Stimulated activated CD4-positive, alpha-beta T cell treated with anti-CD3 and anti-CD28 coated beads, TNF-alpha, amount 100 ng/mL, for 24 hours (primary cell): ENCODE measurements at regions not wholly inside any gene's neighbourhood (a gene's known extent, or its start where the extent isn't known, plus 50 kb on each side); places are given as distances from the start of the nearest gene placed in this dataset.
"Not testable (repeated sequence)": the region's sequence is repeated elsewhere in the genome, so short reads cannot be mapped to it uniquely, and the experiment has no call there.

Experiments used
- DNase-seq, 3 experiments: peaks; one replicate each; pipeline ENCODE4 v3.0.0-alpha.2; 2020; ENCODE audit warnings: low read depth in 3 of 3

DNA sequence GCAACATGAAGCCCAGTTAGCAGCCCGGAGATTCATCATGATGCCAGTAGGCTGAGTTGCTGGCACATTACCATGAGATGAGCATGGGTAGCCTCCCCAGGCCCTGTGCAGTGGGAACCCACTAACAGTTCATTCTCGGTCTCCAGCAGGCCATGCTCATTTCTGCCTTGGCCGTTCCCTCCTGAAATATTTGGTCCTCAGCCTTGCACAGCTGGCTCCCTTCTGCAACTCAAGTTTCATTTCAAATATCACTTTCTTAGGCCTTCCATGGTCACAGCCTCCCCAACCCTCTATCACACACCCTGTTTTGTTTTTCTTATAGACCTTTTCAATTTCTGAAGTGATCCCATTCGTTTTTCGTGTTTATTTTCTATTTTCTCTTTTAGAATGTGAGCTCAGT lies 125.4 kb upstream of the VLDLR start:
- no peak for DNase-seq

DNA sequence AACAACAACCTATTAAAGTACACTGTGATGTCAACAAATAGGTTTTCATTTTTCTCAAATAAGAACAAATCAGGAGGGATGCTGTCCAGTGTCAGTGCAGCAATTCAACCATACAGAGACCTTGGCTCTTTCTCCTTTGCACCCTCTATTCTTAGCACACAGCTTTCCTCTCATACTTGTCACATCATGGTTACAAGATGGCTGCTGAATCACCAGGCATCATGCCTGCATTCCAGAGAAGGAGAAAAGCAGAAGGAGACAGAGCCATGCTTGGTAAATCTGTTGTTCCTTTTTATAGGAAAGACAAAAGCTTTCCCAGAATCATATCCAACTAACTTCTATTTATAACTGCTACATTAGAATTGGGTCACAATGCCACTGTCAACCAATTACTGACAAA lies 124.7 kb upstream of the VLDLR start:
- no peak for DNase-seq

DNA sequence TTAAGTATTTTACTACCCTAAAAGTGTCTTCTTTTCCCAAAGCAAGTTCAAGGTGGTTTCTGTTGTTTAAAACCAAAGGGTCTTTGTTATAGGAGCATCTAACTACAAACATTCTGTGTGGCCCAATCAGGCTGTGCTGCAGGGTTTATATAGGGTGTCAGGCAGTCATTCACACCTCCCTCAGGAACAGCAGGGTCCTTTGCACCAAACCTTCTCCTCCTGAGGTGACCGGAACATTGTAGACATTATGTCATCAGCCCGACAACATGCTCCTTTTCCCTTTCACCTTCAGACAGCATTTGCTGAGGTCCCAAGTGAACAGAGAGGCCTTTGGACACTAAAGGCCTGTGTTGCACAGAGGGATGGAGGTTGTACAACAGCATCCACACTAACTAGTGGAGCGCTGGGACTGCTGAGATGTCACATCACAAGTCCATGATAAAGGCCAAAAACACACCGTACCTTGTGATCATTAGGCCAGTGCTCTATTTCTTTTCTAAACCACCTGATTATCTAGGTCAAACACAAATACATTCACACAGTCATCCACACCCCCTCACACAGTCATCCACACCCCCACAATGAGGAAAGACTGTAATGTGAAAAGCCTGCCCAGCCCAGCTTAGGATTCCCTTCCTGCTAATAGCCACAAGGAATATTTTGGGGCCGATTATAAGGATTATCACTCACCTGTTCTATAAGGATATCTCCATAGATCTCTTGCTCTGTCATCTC lies 123.8 kb upstream of the VLDLR start:
- DNase-seq, result no peak

DNA sequence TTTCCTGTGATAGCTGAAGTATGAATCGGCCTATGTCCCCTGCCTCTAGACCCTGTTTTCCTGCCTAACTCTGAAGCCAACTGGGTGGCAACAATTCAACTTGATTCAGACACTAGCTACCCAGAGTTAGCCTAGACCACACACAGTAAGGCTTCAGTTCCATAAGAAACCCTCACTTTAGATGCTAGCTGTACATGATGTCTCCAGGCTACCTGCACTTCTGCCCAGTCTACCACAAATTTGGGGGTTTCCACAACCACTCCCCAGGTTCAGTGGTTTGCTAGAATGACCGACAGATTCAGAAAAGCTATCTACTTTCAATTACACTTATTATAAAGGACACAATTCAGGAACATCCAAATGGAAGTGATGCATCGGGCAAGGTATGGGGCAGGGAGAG lies 119.4 kb upstream of the VLDLR start:
- DNase-seq, result no peak

DNA sequence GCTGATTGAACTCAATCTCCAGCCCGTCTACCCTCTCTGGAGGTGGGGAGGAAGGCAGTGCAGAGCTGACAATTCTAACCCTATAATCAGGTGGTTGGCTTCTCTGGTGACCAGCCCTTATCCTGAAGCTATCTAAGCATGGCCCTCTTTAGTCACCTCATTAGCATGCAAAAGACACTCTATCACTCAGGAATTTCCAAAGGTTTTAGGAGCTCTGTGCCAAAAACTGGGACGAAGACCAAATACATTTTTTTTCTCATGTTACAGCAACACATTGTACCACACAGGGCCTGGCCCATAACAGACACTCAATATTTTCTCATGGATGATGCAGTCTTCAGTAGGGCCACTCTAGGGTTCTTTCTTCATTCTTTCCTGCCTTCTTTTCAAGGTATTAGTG lies 118.8 kb upstream of the VLDLR start:
- no peak for DNase-seq

DNA sequence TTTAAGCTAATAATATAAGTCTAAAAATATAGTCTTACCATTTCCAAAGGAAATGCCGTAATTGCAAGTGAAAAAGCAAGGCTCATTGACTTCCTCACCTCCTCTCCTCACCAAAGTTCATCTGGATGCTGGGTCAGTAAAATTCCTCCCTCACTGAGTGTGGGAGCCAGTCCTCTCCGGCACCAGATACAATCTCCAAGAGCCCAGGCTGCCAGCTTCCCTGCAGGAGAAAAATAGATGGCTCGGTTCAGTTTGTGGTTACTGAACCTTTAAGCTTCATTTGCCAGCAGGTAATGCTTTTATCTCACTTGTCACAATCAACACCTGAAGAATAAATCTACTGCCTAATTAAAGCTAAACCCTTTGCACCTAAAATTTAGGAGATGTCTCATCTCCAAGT lies 115.3 kb upstream of the VLDLR start:
- no peak for DNase-seq

DNA sequence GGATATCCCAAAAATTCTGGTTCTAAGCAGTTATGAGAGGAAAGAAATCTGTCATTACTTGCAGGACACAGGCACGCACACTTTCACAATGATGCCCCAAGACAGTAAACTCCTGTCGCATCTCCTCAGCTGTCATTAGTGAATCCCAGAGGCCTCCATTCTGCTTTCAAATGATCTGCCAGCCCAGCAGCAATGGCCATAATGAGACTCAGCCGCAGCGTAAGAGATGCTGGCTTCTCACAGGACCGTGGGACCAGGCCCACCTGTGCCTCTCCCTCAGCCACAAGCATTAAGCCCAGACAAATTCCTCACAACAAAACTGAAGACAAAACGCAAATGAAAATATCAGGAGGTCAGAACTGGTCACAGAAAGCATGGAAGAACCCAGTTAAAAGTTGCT lies 98.0 kb upstream of the VLDLR start:
- no peak for DNase-seq

DNA sequence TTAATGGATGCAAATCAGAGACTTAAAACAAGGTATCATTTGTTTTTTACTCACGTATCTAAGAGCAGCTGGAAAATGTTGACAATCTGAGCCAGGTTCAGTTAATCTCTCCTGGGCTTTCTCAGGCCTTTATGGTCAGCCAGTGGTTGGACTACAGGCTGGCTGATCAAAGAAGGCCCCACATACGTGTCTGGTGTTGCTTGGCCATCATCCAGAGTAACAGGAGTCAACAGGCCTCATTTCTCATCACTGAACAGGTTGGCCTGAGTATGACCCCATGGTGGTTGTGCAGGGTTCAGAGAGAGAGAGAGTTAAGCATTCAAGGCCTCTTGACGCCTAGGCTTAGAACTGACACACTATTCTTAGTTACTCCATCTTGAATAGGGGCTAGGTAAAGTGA lies 97.0 kb upstream of the VLDLR start:
- no peak for DNase-seq

DNA sequence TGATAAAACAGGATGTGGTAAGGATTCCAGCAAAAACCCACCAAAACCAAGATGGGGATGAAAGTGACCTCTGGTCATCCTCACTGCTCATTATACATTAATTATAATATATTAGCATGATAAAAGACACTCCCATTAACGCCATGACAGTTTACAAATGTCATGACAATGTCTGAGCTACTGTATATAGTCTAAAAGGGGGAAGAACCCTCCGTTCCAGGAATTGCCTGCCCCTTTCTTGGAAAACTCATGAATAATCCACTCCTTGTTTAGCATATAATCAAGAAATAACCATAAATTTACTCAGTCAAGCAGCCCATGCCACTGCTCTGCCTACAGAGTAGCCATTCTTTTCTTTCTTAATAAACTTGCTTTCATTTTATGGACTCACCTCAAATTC lies 96.4 kb upstream of the VLDLR start:
- no peak for DNase-seq

DNA sequence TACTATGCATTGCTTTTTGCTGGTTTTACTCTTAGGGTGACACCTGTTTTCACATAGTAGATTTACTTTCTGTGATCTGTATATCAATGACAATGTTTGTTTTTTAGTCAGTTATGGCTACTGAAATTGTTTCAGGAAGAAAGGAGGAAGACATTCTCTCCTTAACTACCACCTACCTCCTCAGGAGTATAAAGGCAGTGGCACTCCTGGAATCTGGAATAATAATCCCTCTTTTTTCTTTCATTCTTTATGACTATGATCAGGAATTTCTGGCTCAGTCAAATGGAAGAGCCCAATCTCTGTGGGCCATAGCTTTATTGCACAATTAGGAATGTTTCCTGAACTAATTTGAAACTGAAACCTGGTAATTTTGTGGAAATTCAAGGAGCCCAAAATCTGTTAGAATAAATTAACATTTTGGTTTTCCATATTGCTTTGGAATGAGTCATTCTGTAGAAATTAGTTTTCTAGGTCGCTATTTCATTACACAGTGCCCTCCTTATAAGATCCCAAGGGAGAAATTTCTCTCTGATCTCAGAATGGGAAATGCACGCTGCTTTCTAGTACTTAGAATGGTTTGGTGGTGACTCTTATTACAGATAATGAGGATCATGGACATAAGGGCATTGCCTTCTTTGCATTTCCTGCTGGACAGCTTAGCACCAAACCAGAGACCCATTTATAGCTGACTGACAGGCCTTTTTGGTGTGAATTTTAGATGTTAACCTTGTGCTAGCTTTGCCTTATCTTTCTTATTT lies 95.3 kb upstream of the VLDLR start:
- no peak for DNase-seq

DNA sequence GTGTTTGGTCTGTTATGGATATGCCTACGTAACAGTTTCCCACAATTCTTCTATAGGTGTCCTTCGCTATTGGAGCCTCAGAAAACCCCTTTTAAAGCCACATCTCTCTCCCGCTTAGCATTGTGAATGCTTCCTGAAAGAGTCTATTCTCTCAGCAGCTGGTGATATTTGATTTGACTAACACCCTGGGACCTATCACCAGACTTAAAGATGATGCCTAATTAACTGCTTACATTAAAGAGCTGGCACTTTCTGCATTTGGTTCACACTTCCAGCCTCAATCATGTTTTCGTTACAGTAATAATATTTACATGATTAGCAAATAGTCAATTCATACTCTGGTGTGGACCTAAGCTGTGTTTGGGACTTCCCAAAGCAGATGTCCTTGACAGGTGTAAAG lies 90.1 kb upstream of the VLDLR start:
- no peak for DNase-seq

DNA sequence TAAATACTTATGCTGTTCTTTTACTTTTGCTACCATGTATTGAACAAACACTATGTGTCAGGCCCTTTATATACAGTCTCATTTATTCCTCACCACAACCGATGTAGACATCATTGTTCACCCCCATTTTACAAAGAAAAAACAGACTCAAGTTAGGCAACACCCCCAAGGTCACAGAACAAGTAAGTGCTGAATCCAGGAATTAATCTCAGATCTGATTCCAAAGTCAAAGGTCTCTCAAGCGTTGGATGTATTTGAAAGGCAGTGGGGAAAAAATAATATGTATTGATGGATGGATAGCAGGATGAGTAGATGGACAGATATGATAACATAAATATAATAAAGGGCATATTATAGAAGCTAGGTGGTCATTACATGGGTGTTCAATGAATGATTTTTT lies 85.1 kb upstream of the VLDLR start:
- DNase-seq, result no peak

DNA sequence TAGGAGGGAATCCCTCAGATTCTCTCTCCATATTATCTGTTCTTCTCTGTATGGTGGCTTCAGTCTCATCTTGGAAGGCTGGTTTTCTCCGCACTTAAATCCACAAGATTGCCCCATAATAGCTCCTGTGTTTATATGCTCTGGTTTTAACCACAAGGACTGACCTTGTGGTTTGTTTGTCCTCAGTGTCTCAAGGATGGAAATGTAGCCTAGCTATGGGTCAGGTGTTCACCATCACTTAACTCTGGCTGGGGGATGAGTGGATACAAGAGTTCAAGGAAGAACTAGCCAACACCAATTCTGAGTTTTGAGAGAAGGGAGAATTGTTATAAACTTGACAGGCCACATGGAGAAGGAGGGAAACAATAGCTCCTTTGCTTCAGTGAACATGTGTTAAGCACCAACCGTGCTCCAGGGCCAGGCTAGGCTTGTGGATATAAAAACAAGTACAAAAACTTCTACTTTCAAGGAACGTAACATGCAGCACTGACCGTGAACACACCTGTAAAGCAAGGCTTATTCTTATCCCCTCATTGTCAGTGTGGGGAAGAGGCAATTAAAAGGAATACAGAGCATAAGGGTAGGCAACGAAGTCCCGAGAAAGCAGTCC lies 75.6 kb upstream of the VLDLR start:
- DNase-seq, result no peak

DNA sequence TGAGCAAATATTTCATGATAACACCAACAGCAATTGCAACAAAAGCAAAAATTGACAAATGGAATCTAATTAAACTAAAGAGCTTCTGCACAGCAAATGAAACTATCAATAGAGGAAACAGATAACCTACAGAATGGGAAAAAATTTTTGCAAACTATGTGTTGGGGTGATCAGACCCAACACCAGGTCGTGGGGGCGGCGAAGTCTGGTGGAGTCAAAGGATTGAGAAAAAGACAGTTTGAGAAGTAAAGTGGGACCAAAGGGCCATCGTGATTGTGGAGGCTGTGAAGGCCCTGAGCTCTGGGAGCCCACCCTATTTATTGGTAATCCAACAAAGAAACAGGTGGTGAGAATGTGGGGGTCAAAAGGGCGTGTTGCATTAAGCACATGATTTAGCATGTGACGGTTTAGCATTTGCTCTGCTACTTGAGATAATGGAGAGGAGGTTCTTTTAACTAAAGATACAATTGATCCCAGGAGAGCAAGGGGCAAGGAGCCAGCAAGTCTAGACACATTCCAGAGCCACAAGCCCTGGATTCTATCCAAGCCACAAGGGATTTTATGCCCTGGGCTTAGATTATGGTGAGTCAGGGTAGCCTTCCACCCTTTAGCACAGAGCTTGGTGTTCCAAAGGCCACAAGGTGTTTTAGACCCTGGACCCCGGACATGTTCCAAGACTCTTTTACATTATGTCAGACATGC lies 65.5 kb upstream of the VLDLR start:
- not testable (repeated sequence) for DNase-seq

DNA sequence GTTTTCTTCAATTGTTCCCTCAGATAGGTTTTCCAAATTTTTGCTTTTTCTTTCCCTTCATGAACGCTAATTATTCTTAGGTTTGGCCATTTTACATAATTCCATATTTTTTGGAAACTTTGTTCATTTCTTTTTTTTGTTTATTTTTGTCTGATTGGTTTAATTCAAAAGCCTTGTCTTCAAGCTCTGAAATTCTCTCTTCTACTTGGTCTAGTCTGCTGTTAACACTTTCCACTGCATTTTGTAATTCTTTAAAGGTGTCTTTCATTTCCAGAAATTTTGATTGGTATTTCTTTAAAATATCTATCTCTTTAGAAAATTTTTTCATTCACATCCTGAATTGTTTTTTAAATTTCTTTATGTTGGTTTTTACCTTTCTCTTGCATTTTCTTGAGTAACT lies 63.9 kb upstream of the VLDLR start:
- DNase-seq, result no peak

DNA sequence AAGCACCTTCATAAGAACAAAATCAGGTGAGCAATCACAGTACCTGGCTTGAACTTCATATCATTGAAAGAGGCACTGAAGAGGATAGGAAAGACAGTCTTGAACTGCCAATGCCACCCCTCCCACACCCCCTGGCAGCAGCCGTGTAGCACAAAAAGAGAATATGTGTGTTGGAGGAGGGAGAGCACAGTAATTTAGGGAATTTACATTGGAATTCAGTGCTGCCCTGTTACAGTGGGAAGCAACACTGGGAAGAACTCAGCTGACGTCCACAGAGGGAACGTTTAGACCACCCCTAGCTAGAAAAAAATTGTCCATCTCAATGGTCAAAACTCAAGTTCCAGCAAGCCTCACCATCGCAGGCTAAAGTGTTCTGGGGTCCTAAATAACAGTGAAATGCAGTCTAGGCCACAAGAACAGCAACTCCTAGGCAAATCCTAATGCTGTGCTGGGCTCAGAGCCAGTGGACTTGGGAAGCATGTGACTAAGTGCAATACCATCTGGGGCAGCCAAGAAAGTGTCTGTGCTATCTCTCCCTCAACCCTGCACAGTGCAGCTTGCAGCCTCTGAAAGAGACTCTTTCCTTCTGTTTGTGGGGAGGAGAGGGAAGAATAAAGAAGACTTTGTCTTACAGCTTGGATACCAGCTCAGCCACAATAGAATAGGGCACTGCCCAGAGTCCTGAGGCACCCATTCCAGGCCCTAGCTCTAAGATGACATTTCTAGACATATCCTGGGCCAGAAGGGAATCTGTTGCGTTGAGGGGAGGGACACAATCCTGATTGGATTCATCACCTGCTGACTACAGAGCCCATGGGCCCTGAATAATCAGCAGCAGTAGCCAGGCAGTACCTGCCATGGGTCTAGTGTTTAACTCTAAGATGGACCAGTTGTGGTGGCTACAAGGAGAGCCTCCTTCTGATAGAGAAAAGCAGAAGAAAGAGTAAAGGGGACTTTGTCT lies 62.1 kb upstream of the VLDLR start:
- DNase-seq, result no peak

DNA sequence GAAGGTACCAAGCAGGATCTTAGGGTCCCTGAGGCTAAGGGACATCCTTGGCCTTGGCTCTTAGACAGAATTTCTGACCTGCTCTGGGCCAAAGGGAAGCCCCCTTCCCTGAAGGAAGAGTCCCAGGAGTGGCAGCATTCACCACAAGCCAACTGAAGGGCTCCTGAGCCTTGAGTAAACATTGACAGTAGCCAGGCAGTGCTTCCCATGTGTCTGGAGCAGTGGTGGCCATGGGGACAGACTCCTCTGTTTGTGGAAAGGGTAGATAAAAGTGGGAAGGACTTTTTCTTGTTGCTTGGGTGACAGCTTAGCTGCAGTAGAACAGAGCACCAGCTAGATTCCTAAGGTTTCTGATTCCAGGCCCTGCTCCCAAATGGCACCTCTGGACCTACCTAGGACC lies 61.4 kb upstream of the VLDLR start:
- no peak for DNase-seq

DNA sequence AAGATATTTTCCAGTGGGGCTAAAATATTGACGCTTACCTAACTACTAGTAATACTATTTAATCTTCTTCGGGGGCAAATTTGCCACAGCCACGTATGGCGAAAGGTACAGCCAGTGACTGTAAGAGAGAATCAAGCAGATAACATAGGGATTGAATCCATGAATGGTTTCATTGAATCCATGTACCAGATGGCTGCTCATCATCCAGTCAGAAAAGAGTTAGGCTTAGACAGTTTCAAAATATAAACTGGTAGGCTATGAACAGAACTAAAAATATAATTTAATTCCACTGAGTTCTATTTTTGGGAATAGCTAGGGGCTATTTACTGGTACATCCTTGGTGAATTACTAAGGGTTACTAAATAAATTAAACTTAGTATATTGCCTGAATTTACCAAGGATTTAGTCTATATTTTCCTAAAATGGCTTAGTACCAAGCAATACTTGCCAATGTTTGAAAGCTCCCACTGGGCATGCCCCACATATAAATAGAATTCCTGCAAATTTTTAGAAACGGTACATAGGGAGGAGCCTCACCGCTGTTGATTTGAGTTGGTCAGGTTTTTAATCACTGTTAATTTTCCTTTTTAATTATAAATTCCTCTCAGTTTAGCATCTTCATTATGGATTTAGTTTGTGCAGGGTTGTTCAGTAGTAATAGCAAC lies 55.8 kb upstream of the VLDLR start:
- DNase-seq, result no peak

DNA sequence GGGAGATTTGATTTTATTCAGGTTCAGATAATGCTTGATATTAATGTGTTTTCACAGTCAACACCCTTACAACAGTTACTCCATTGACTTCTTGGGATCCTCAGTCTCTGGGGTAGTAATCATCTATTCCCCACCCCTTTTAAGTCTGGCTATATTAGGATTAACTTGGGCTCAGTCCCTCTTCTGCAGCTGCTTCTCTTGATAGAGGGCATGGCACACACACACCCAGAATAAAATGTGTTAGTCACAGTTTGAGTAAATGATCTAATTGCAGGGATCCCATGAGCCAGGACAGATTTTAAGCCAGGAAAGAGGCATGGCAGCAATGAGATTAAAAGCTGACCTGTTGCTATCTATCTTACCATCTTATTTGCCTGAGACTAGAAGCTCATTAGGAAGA lies 53.7 kb upstream of the VLDLR start:
- DNase-seq, result no peak

DNA sequence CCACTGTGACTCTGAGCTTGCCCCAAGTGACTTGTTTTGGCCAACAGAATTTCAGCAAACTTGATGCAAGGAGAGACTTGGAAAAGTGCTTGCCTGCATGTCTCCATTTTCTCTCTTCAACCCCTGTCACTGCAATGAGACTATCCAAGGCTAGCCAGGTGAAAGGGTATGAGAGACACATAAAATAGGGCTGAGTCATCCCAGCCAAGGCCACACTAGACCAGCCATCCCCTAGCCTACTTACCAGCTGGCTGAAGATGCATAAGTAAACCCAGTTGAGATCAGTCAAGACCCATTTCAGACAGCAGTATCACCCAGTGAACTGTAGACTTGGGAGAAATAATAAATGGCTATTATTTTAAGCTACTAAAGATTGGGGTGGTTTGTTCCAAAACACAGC lies 52.9 kb upstream of the VLDLR start:
- DNase-seq, result no peak
